ENCODE measurements at regions not wholly inside any gene's neighbourhood (a gene's known extent, or its start where the extent isn't known, plus 50 kb on each side); places are given as distances from the start of the nearest gene placed in this dataset.

DNA sequence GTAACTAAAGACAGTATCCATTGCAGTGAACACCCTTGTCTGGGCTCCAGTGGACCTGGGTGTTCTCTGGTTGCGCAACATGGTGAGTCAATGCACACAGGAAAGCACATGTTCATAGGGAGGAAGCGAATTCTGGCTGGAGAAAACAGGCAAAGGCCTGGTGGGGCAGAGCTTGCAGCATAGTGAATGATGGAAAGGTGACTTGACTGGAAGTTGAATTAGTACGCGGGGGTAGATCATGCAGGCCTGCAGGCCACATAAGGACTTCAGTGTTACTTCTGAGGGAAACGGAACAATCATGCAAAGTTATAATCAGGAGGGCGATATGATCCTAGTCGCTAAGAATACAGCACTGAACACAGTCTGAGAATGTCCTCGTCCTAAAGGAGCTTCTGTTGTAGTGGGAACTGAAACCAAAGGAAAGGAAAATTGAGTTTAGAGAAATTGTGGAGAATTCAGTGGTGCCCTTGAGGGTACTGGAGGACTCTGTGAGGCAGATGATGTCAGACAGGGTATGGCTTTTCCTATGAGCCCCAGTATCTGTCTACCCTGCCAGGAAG is 71.9 kb upstream of the RANBP3L start:
- TF ChIP-seq POLR2A (IDR thresholded peaks at IDR 0.05; ENCODE audit: low read depth, low read length): no peak
- TF ChIP-seq POLR2AphosphoS5 (IDR thresholded peaks at IDR 0.05; ENCODE audit: low read depth, low read length): no peak

All from GM12892 (cell line).